ENCODE measurements at regions not wholly inside any gene's neighbourhood (a gene's known extent, or its start where the extent isn't known, plus 50 kb on each side); places are given as distances from the start of the nearest gene placed in this dataset.
A peak's percentile ranks its signal among the peaks of the same experiment; 100 is the strongest.
"Not testable (repeated sequence)": the region's sequence is repeated elsewhere in the genome, so short reads cannot be mapped to it uniquely, and the experiment has no call there.

GRCh38 chr7:91784469-91784868 is 96.0 kb downstream of the MTERF1 start:
- no peak overlapping the region for H3K9ac ChIP-seq (ENCODE audit: insufficient read length)
- no peaks in the 10 kb centered on the region for H3K9me3 ChIP-seq (ENCODE audit: low read depth, low read length)
- TF ChIP-seq FOXP2 (optimal IDR thresholded peaks at IDR 0.05; ENCODE audit: control extremely low read depth, extremely low read length, insufficient read depth): no peak
- no peak for TF ChIP-seq EZH2 (IDR thresholded peaks at IDR 0.05)
- TF ChIP-seq POLR2AphosphoS5 (IDR thresholded peaks at IDR 0.05; ENCODE audit: borderline replicate concordance, low read depth, low read length): no peak
- peak; percentile 69 for DNase-seq (ENCODE audit: low read depth, low spot score)
- peak overlapping the region; percentile 79 for H3K27ac ChIP-seq
- peak overlapping the region; percentile 29 for H3K4me3 ChIP-seq
- H3K36me3 ChIP-seq (ENCODE audit: insufficient read depth, low read length): no peaks in the 10 kb centered on the region

- H3K9ac ChIP-seq (ENCODE audit: insufficient read length): no peak overlapping the region
- H3K4me3 ChIP-seq: no peak overlapping the region
- DNase-seq (ENCODE audit: low read depth, low spot score): no peak
- TF ChIP-seq EZH2 (IDR thresholded peaks at IDR 0.05) (no peak), POLR2AphosphoS5 (IDR thresholded peaks at IDR 0.05; ENCODE audit: borderline replicate concordance, low read depth, low read length) (no peak), FOXP2 (optimal IDR thresholded peaks at IDR 0.05; ENCODE audit: control extremely low read depth, extremely low read length, insufficient read depth) (no peak)
- H3K27ac ChIP-seq: no peak overlapping the region
- no peaks in the 10 kb centered on the region for H3K36me3 ChIP-seq (ENCODE audit: insufficient read depth, low read length)
- H3K9me3 ChIP-seq (ENCODE audit: low read depth, low read length): no peaks in the 10 kb centered on the region
Observed at GRCh38 chr7:91787931-91788330, 92.6 kb downstream of the MTERF1 start.

- DNase-seq (ENCODE audit: low read depth, low spot score): no peak
- Histone ChIP-seq H3K9me3 (ENCODE audit: low read depth, low read length) (no peaks in the 10 kb centered on the region), H3K36me3 (ENCODE audit: insufficient read depth, low read length) (no peaks in the 10 kb centered on the region), H3K27ac (no peak overlapping the region), H3K4me3 (no peak overlapping the region), H3K9ac (ENCODE audit: insufficient read length) (no peak overlapping the region)
- TF ChIP-seq EZH2 (IDR thresholded peaks at IDR 0.05) (no peak), POLR2AphosphoS5 (IDR thresholded peaks at IDR 0.05; ENCODE audit: borderline replicate concordance, low read depth, low read length) (no peak), FOXP2 (optimal IDR thresholded peaks at IDR 0.05; ENCODE audit: control extremely low read depth, extremely low read length, insufficient read depth) (no peak)
Observed at GRCh38 chr7:91789086-91789485, 91.4 kb downstream of the MTERF1 start.

GRCh38 chr7:91789558-91789957 is 90.9 kb downstream of the MTERF1 start:
- TF ChIP-seq FOXP2 (optimal IDR thresholded peaks at IDR 0.05; ENCODE audit: control extremely low read depth, extremely low read length, insufficient read depth) (no peak), EZH2 (IDR thresholded peaks at IDR 0.05) (no peak), POLR2AphosphoS5 (IDR thresholded peaks at IDR 0.05; ENCODE audit: borderline replicate concordance, low read depth, low read length) (no peak)
- no peak for DNase-seq (ENCODE audit: low read depth, low spot score)

GRCh38 chr7:91790646-91791045 is 89.9 kb downstream of the MTERF1 start:
- not testable (repeated sequence) for H3K9me3 ChIP-seq (ENCODE audit: low read depth, low read length); H3K9ac ChIP-seq (ENCODE audit: insufficient read length); H3K36me3 ChIP-seq (ENCODE audit: insufficient read depth, low read length); H3K27ac ChIP-seq; H3K4me3 ChIP-seq; DNase-seq (ENCODE audit: low read depth, low spot score)

More at GRCh38 chr7:91789558-91789957, 90.9 kb downstream of the MTERF1 start:
- H3K27ac ChIP-seq: no peak overlapping the region
- no peaks in the 10 kb centered on the region for H3K9me3 ChIP-seq (ENCODE audit: low read depth, low read length)
- no peaks in the 10 kb centered on the region for H3K36me3 ChIP-seq (ENCODE audit: insufficient read depth, low read length)
- no peak overlapping the region for H3K9ac ChIP-seq (ENCODE audit: insufficient read length)
- no peak overlapping the region for H3K4me3 ChIP-seq

GRCh38 chr7:91796122-91796521 is 84.4 kb downstream of the MTERF1 start:
- no peak for DNase-seq (ENCODE audit: low read depth, low spot score)
- no peaks in the 10 kb centered on the region for H3K36me3 ChIP-seq (ENCODE audit: insufficient read depth, low read length)
- H3K27ac ChIP-seq: no peak overlapping the region
- H3K4me3 ChIP-seq: no peak overlapping the region
- no peak overlapping the region for H3K9ac ChIP-seq (ENCODE audit: insufficient read length)
- TF ChIP-seq EZH2 (IDR thresholded peaks at IDR 0.05): no peak
- TF ChIP-seq FOXP2 (optimal IDR thresholded peaks at IDR 0.05; ENCODE audit: control extremely low read depth, extremely low read length, insufficient read depth): no peak
- TF ChIP-seq POLR2AphosphoS5 (IDR thresholded peaks at IDR 0.05; ENCODE audit: borderline replicate concordance, low read depth, low read length): no peak
- no peaks in the 10 kb centered on the region for H3K9me3 ChIP-seq (ENCODE audit: low read depth, low read length)

- no peaks in the 10 kb centered on the region for H3K36me3 ChIP-seq (ENCODE audit: insufficient read depth, low read length)
- no peak for TF ChIP-seq POLR2AphosphoS5 (IDR thresholded peaks at IDR 0.05; ENCODE audit: borderline replicate concordance, low read depth, low read length)
- no peak for TF ChIP-seq FOXP2 (optimal IDR thresholded peaks at IDR 0.05; ENCODE audit: control extremely low read depth, extremely low read length, insufficient read depth)
- TF ChIP-seq EZH2 (IDR thresholded peaks at IDR 0.05): no peak
- no peak for DNase-seq (ENCODE audit: low read depth, low spot score)
- H3K27ac ChIP-seq: no peak overlapping the region
- H3K4me3 ChIP-seq: no peak overlapping the region
- H3K9ac ChIP-seq (ENCODE audit: insufficient read length): no peak overlapping the region
- no peaks in the 10 kb centered on the region for H3K9me3 ChIP-seq (ENCODE audit: low read depth, low read length)
Observed at GRCh38 chr7:91798425-91798824, 82.1 kb downstream of the MTERF1 start.

- TF ChIP-seq EZH2 (IDR thresholded peaks at IDR 0.05) (no peak), FOXP2 (optimal IDR thresholded peaks at IDR 0.05; ENCODE audit: control extremely low read depth, extremely low read length, insufficient read depth) (no peak), POLR2AphosphoS5 (IDR thresholded peaks at IDR 0.05; ENCODE audit: borderline replicate concordance, low read depth, low read length) (no peak)
- H3K4me3 ChIP-seq: no peak overlapping the region
- no peaks in the 10 kb centered on the region for H3K9me3 ChIP-seq (ENCODE audit: low read depth, low read length)
- H3K9ac ChIP-seq (ENCODE audit: insufficient read length): no peak overlapping the region
- H3K27ac ChIP-seq: no peak overlapping the region
- DNase-seq (ENCODE audit: low read depth, low spot score): no peak
- no peaks in the 10 kb centered on the region for H3K36me3 ChIP-seq (ENCODE audit: insufficient read depth, low read length)
Observed at GRCh38 chr7:91800389-91800788, 80.1 kb downstream of the MTERF1 start.

GRCh38 chr7:91801331-91801983 is 79.0 kb downstream of the MTERF1 start:
- H3K4me3 ChIP-seq: no peak overlapping the region
- DNase-seq (ENCODE audit: low read depth, low spot score): no peak
- no peak overlapping the region for H3K9ac ChIP-seq (ENCODE audit: insufficient read length)
- H3K36me3 ChIP-seq (ENCODE audit: insufficient read depth, low read length): no peaks in the 10 kb centered on the region
- no peak for TF ChIP-seq EZH2 (IDR thresholded peaks at IDR 0.05)
- TF ChIP-seq FOXP2 (optimal IDR thresholded peaks at IDR 0.05; ENCODE audit: control extremely low read depth, extremely low read length, insufficient read depth): no peak
- no peak for TF ChIP-seq POLR2AphosphoS5 (IDR thresholded peaks at IDR 0.05; ENCODE audit: borderline replicate concordance, low read depth, low read length)
- H3K9me3 ChIP-seq (ENCODE audit: low read depth, low read length): no peaks in the 10 kb centered on the region
- H3K27ac ChIP-seq: no peak overlapping the region

All from SK-N-MC (cell line).